ENCODE measurements at regions not wholly inside any gene's neighbourhood (a gene's known extent, or its start where the extent isn't known, plus 50 kb on each side); places are given as distances from the start of the nearest gene placed in this dataset.

DNA sequence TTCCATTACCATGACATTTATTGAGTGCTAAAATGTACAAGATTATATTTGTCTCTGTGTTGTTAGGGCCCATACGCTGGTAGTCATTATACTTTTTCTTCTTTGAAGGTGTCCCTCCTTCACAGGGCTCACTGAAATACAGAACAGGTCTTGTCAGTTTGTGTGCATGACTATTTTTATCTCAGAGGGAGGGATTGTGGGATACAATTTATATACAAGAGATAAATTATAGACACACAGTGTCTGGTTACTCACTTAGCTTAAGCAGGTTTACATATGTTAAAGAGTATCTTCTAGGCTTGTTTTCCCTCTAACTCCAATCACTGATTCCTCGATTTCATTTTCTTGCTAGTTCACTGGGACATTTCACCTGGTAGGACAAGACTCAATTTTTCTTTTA lies 143.3 kb upstream of the GUCY1A1 start:
- DNase-seq (ENCODE audit: low read depth in 3 of 3, low spot score in 2 of 3) = no peak

DNA sequence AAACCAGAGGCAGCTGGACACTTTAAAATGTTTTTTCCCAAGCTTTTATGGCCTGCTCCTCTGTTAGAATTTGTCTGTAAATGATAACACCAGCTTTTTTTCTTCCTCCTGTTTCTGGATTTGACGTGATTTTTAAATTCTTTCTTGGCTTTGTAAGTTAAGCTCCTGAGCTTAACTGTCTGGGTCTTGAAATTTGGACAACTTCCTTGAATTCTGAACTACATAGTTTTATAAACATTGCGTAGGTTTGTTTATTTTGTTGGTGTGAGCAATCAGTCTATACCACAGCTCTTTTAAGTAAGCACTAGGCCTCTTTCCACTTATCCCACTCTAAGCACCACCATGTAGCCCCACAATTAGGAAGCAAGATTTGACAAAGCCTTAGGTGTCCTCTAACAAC lies 144.4 kb upstream of the GUCY1A1 start:
- no peak for DNase-seq (ENCODE audit: low read depth in 3 of 3, low spot score in 2 of 3)

DNA sequence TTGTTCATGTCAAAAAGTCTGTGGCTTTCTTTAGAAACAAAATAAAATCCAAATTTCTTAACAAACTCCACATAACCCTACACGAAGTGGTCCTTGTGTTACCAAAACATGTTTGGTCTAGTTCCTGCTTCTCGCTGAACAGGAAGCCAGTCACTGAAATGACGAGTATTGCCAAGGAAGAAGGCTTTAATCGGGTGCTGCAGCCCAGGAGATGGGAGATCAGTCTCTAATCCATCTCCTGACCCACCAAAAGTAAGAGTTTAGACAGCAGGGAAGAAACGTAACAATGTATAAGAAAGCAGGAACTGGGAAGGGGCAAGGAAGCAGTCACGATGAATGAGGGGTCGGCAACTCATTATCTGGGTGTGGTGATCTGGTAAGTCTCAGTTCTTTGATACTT lies 144.6 kb upstream of the MAP9 start:
- DNase-seq (ENCODE audit: low read depth in 3 of 3, low spot score in 2 of 3) = no peak

DNA sequence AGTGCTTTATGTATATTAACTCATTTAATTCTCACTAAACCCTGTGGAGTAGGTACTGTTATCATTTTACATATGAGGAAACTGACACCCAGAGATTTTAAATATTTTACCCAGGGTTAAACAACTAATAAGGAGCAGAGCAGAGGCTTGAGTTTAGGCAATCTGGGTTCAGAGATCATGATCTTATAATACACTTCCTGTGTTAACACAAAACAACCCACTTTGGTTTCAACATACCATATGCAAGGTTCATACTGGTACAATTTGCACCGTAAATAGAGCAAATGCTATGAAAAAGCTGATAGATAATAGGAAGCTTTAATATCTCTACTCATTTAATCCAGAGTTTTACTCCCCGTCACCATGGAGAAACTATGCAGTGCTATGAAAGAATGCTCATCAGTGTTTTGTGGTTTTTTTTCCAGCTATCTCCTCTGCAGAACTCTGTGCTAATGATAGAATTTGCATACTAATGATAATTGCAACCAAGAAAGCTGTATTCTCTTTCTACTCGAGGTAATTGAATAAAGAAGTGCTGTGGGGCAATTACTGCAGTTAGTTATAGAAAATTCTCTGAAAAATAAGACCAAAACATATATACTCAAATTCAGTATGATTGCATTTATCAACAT lies 138.8 kb upstream of the MAP9 start:
- no peak for DNase-seq (ENCODE audit: low read depth in 3 of 3, low spot score in 2 of 3)

DNA sequence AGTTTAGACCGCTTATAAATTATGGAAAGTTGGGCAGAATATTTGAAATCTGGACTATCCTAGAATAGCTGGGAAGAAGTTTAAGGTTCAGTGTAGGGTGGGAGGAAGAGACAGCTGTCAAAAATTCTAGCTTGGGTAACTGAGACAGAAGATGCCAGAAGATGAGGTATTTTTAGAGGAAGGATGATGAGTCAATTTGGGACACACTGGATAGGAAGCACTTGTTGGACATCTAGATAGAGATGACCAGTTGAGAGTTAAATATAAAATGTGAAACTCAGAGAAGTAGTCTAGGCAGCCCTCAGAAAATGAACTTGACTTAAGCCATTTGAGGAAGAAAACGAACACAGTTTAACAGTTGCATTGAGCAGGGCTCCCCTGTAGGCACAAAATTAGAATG lies 137.9 kb upstream of the MAP9 start:
- no peak for DNase-seq (ENCODE audit: low read depth in 3 of 3, low spot score in 2 of 3)

DNA sequence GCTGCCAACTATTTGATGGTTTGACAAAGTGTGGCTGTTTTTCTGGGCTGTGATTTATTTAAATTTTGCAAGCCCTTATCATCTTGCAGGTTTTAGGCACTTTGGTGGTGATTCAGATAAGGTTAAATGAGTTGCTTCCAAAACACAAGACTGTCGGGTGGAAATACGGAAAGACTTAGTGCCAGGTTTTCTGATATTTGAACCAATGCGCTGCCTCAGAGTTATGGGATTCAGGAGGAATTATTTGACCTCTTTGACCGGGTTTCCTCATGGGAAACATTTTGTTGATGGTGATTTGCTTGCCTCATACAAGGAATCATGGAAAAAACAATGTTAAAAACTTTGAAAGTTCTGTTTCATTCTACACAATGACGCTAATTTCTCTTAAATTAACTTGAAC lies 136.1 kb upstream of the MAP9 start:
- DNase-seq (ENCODE audit: low read depth in 3 of 3, low spot score in 2 of 3) = no peak

DNA sequence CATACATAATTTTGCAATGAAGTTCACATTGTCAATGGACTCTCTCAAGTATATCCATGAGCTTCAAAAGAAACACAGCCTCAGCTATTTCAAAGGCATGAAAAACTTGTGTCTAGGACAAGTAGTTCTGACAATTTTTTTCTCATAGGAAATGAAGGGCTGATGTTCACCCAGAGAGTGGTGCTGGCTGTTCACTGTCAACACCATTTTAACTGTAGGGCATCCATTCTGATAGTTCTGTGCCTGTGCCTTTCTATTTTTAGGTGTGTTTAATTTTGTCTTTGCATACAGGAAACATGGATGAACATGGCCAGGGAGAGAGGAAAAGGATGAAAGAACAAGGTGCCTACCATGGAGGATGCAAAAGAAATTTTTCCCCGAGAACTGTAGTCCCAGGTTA lies 135.3 kb upstream of the MAP9 start:
- no peak for DNase-seq (ENCODE audit: low read depth in 3 of 3, low spot score in 2 of 3)

DNA sequence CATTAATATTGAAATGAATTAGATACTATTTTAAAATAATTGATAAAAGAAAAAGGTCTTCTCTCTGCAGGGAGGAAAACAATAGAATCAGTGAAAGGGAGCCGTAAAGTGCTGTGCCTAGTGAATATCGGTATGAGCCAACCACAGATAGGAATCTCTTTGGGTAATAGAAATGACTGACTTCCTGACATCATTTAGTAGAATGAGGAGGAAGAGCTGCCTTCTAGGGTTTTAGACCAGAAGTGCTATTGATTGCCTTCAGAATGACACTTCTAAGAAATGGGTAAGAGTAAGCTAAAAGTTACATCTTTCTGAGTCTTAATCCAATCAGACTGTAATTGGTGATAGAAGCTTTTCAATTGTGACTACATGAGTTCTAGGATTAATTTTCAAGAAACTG lies 134.0 kb upstream of the MAP9 start:
- DNase-seq (ENCODE audit: low read depth in 3 of 3, low spot score in 2 of 3) = no peak

DNA sequence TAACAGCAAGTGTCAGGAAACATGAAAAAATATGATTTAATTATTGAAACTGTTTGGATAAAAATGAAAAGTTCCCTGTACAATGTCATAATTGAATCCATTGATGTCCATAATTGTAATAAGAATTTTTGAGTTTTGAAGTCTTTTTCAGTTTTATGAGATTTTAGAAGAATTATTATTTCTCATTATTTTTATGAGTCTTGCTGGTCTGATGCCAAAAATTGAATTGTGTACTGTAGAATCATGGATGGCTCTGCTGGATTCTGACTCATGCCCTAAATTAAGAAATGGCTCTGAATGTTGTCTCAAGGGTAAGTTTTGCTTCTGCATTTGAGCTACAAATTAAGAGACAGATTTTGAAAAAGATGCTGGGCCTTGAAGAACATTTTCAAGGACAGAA lies 132.8 kb upstream of the MAP9 start:
- no peak for DNase-seq (ENCODE audit: low read depth in 3 of 3, low spot score in 2 of 3)

DNA sequence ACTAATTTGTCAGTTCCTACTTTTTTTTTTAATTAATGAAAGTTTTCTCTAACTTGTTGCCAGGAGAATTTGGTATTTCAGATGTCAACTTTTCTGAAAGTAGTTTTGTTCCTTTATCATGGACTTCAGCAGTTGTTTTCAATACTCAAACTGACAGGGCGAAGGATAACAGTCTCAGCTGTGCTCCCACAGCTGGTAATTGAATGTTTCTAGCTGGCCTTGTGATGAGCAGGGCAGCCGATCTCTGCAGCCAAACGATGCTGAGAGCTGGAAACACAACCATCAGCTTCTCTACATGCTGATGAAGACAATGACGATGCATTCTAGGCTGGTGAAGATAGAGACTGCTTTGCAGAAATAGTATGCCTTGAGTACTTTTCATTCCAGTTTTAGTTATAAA lies 130.0 kb upstream of the MAP9 start:
- no peak for DNase-seq (ENCODE audit: low read depth in 3 of 3, low spot score in 2 of 3)

DNA sequence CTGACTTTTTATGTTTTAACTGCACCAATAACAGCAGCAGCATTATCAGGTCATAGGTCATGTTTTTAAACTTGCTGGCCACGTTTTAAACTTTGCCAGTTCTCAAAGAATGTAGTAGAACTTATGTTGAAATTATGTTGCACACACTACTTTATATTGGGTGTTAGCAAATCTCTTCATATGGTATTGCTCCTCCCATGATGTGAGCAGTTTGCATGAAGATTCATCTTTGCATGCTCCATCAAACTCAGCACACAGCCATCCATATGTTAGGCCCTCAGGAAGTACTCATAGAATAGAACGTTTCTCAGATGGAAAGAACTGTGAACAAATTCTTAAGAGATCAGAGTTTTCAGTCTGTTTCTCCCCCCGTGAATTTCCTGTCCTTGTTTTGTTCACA lies 128.6 kb upstream of the MAP9 start:
- DNase-seq (ENCODE audit: low read depth in 3 of 3, low spot score in 2 of 3) = no peak

DNA sequence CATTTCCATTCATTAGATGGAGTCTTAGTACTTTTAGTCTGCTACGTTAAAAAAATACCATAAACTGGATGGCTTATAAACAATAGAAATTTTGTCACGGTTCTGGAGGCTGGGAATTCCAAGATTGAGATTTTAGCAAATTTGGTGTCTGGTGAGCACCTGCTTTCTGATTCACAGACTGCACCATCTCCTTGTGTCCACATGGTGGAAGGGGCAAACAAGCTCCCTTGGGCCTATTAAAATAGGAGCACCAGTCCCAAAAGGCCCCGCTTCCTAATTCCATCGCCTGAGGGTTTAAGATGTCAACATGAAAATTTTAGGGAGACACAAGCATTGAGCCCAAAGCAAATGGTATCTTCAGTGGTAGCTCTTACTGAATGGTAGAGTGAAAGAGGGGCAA lies 120.5 kb upstream of the MAP9 start:
- no peak for DNase-seq (ENCODE audit: low read depth in 3 of 3, low spot score in 2 of 3)

DNA sequence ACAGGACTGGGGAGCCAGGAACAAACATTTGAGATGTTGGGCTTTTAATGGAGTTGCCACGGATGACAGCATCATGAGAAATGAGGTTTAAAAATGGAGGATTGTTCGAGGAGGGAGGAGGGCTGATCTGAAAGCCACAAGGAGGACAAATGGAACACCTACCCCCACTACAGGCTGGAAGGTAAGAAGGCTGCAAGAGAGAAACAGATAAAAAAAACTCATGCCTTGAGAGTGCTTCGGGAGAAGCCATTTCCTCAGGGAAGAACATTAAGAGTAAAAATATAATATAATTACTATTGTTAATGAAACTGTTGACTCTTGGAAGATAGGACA lies 119.5 kb upstream of the MAP9 start:
- DNase-seq (ENCODE audit: low read depth in 3 of 3, low spot score in 2 of 3) = no peak

DNA sequence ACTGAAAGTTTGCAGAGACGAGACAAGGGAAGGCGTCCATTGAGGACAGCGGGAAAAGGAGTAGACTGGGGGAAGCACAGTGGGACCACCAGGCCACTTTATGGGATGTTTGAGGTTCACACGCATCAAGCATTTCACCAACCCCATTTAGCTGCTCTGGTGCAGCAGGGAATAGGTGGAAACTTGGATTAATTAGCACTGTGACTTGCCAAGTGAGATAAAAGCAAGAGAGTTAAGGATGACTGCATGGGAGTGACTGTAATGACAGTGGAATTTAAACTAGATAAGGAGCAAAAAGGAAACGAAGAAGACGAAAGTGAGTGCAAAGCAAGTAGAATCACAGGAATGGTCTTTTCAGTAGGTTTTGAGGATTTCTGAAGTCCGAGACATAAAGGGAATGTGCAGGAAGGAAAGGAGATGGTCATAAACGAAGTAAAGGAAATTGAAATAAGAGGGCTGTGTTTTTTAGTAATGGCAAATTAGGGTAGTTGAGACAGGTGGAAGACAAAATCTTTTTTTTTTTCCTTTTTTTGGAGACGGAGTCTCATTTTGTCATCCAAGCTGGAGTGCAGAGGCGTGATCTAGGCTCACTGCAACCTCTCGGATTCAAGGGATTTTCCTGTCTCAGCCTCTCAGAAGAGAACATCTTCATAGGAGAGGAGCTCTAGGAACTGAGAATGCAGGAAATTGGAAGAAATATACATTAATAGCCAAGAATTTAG lies 119.0 kb upstream of the MAP9 start:
- DNase-seq (ENCODE audit: low read depth in 3 of 3, low spot score in 2 of 3) = no peak

DNA sequence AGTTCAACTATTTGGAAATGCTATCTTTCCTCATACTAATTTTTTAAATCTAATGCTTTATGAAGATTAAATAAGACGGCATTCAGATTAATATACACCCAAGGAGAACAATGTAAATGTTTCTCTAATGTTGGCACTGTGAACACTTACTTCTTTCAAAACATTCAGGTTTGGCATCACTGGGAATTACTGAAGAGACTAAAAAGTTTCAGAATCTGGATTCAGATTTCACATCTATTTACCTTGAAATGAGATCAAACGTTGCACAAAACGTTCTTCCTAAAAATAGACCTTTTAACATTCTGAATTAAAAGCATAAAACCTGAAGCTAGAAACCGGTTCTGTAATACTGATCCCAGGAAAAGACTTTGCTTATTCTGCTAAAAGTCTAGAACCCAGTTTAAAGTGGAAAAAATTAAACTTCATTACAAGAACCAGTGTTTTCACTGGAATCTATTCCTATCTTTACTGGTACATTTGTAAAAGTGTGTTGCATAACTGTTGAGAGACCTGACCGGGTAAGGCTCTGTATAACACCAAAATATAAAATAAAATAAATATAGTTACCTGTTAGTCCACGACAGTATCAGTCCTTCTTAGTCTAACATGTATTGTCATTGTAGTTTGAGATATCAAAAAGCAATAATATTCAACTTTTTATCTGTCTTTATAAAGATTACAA lies 117.4 kb upstream of the MAP9 start:
- no peak for DNase-seq (ENCODE audit: low read depth in 3 of 3, low spot score in 2 of 3)

DNA sequence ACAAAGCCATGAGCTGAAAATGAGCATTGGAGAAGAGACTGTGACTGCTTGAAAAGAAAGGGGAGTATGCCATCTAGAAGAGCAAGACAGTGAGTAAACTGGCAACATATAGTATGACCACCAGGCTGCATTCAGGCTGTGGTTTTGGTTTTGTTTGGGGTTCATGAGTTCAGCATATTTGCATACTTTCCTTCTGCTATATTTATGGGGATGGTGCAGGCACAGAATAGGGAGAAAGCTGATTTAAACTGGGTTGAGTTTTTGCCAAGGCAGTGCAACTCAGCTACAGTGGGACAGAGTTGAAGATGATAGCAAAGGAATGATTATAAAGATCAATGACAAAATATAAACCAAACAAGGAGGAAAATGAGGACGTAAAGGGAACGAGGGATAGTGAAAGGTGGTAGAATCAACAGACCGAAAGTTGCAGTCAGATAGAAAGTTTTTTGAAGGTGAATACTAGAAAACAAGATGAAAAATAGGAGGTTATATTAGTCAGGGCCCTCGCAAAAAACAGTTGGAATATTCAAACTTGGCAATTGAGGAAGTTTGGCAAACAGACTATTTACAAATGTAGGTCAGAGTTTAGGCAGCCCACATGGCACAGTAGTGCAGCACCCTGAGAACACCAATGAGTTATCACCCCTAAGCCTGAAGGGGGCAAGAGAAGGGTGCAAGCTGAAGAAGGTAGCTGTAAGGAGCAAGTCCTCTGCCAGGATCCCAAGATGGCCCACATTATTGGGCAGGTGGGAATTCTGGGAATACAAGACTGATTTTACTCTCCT lies 114.8 kb upstream of the MAP9 start:
- DNase-seq (ENCODE audit: low read depth in 3 of 3, low spot score in 2 of 3) = no peak

DNA sequence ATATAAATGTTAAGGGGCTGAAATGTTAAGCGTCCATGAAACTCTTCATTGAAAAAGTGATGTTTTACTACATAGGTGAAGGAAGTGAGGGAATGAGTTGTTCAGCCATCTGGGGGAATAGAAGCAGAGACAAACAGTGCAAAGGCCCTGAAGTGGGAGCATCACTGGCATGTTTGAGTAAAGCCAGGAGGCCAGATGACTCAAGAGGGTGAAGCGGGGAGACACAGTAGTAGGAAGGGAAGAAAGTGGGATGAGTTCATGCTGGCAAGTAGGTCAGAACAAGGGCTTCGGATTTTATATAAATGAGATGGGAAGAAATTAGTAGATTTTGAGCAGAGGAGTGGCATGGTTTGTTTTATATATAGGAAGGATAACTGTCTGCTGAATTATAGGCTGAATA lies 112.5 kb upstream of the MAP9 start:
- DNase-seq (ENCODE audit: low read depth in 3 of 3, low spot score in 2 of 3) = no peak

DNA sequence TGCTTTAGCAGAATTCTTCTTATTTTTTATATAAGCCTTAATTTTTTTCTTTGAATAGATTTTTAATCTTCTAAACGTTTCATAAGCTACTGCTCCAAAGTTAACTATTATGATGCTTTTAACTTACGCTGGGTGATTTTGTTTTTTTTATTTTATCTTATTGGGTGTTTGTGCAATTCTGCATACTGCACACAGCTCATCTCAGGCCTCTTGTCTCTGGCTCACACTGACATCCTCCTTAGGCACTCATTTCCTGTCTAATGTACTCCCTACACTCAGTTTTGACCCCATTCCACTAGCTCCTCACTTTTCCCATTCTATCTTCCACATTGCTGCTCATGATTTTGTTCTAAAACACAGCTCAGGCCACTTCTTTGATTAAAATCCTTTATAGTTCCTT lies 111.9 kb upstream of the MAP9 start:
- DNase-seq (ENCODE audit: low read depth in 3 of 3, low spot score in 2 of 3) = no peak

DNA sequence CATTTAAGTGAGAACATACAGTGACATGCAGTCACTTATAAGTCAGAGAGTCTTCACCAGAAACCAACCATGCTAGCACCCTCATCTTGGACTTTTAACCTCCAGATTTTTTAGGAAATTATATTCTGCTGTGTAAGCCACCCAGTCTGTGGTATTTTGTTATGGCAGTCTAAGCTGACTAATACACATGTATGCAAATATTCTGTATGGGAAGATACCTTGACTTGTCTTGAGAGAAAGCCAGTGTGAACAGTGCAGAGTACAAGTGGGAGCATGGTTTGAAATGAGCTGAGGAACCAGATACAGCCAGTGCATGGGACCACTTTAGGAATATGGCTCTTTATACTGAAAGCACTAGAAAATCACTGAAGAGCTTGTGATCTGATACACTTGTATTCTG lies 110.4 kb upstream of the MAP9 start:
- DNase-seq (ENCODE audit: low read depth in 3 of 3, low spot score in 2 of 3) = no peak

DNA sequence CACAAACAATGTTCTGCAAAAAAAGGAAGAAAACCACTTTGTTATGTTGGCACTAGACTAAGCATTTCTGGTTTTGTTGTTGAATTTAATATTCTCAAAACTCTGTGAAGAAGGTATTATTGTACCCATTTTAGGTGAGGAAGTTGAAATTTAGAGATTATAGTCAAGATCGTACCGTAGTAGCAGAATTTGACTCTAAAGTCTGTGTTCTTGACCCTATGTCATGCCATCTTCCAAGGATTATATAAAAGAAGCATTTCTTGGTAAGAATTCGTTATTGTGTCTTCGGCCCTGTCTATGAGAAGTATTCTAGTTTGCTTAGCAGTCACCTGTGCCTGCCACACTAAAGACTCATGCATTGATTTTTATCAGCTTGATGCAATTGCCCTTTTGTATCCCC lies 104.4 kb upstream of the MAP9 start:
- DNase-seq (ENCODE audit: low read depth in 3 of 3, low spot score in 2 of 3) = no peak

DNA sequence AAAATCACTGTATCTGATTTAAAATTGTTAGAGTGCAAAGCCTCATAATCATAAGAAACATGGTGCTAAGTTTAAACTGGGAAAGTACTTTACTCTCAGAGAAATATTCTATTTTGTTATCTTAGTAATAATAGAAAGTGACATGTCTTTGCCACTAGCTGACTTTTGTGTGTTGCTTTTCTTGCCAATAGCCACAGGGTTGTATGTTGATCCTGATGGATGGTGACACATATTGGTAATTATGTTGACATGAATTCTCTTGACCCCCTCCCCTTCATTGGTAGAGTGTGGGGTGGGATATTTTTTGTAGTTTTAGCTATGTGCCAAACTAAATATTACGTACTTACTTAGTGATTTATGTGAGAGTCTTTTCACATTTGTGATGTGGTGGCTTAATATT lies 103.1 kb upstream of the MAP9 start:
- DNase-seq (ENCODE audit: low read depth in 3 of 3, low spot score in 2 of 3) = no peak

DNA sequence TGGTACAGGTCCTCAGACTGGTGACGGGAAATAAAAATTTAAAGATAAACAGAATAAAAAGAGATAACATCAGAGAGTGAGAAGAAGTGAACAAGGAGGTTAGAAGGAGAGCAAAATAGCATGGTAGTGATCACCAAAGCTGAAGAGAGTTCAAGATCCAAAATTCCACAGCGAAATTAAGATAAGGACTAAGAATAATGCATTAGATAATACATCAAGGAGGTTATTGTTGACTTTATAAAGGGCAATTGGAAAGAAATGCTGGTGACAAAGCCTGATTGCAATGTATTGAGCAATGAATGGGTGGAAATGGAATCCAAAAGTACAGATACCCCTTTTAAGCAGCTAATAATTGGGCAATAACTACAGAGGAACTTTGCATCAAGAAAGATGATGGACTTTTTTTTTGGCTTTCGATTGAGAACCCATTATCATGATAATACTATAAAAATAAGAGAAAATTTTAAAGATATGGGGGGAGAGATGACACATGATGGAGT lies 101.6 kb upstream of the MAP9 start:
- DNase-seq (ENCODE audit: low read depth in 3 of 3, low spot score in 2 of 3) = no peak

Data from right renal cortex interstitium (tissue), 3 donors.